ENCODE measurements at regions not wholly inside any gene's neighbourhood (a gene's known extent, or its start where the extent isn't known, plus 50 kb on each side); places are given as distances from the start of the nearest gene placed in this dataset.

DNA sequence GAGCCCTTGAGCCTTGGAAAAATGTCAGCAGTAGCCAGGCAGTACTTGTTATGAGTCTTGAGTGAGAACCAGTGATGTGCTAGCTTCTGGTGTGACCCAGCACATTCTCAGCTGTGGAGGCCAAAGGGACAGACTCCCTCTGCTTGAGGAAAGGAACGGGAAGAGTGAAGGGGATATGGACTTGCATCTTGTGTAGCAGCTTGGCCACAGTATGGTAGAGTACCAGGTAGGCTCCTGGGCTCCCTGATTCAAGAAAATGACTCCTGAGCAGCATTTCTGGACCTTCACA lies 1601.9 kb upstream of the ADGRL3 start:
- no peak for TF ChIP-seq EZH2 (IDR thresholded peaks at IDR 0.05; ENCODE audit: borderline replicate concordance)
- TF ChIP-seq, protein P1, sequence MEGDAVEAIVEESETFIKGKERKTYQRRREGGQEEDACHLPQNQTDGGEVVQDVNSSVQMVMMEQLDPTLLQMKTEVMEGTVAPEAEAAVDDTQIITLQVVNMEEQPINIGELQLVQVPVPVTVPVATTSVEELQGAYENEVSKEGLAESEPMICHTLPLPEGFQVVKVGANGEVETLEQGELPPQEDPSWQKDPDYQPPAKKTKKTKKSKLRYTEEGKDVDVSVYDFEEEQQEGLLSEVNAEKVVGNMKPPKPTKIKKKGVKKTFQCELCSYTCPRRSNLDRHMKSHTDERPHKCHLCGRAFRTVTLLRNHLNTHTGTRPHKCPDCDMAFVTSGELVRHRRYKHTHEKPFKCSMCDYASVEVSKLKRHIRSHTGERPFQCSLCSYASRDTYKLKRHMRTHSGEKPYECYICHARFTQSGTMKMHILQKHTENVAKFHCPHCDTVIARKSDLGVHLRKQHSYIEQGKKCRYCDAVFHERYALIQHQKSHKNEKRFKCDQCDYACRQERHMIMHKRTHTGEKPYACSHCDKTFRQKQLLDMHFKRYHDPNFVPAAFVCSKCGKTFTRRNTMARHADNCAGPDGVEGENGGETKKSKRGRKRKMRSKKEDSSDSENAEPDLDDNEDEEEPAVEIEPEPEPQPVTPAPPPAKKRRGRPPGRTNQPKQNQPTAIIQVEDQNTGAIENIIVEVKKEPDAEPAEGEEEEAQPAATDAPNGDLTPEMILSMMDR (IDR thresholded peaks at IDR 0.05; ENCODE audit: poor library complexity): no peak

Measured in hepatocyte (in vitro differentiated cells).